GM12865 (cell line): ENCODE measurements at regions not wholly inside any gene's neighbourhood (a gene's known extent, or its start where the extent isn't known, plus 50 kb on each side); places are given as distances from the start of the nearest gene placed in this dataset.
"Not testable (repeated sequence)": the region's sequence is repeated elsewhere in the genome, so short reads cannot be mapped to it uniquely, and the experiment has no call there.

Experiments
- DNase-seq: peaks from one replicate; pipeline ENCODE4 v3.0.0; 2010; ENCODE audit warnings: low read depth
- H3K4me3 ChIP-seq: 2 replicates; pipeline ENCODE4 v1.5.1; 2011; ENCODE audit warnings: mild to moderate bottlenecking, low read depth, low read length, control low read depth
- TF ChIP-seq, protein P1 (sequence below): IDR thresholded peaks from 2 replicates; pipeline ENCODE4 v1.5.1; 2011; ENCODE audit warnings: low read length, control low read depth, low read depth, inconsistent platforms; ENCODE audit not compliant: insufficient read depth; ENCODE audit errors: missing control alignments

DNA sequence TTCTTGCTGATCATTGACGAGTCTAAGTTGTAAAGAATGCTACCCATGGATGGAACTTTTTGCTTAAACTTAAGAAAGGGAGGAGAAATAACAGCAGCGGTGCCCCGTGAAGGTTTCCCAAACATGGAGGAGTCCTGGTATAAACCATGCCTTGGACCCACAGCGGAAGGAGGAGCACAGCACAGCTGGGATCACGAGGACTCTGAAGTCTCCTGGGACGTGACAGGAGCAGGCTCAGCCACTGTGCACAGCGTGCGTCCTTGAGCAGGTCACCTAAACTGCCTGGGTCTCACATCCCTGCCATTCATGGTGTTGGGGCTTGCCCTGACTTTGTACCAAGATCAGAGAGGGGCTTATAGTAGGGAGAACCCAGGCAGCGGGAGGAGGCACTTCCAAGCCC is 56.1 kb upstream of the UNC93A start:
- no peak overlapping the region for H3K4me3 ChIP-seq
- TF ChIP-seq, protein P1, sequence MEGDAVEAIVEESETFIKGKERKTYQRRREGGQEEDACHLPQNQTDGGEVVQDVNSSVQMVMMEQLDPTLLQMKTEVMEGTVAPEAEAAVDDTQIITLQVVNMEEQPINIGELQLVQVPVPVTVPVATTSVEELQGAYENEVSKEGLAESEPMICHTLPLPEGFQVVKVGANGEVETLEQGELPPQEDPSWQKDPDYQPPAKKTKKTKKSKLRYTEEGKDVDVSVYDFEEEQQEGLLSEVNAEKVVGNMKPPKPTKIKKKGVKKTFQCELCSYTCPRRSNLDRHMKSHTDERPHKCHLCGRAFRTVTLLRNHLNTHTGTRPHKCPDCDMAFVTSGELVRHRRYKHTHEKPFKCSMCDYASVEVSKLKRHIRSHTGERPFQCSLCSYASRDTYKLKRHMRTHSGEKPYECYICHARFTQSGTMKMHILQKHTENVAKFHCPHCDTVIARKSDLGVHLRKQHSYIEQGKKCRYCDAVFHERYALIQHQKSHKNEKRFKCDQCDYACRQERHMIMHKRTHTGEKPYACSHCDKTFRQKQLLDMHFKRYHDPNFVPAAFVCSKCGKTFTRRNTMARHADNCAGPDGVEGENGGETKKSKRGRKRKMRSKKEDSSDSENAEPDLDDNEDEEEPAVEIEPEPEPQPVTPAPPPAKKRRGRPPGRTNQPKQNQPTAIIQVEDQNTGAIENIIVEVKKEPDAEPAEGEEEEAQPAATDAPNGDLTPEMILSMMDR: no peak
- no peak for DNase-seq

DNA sequence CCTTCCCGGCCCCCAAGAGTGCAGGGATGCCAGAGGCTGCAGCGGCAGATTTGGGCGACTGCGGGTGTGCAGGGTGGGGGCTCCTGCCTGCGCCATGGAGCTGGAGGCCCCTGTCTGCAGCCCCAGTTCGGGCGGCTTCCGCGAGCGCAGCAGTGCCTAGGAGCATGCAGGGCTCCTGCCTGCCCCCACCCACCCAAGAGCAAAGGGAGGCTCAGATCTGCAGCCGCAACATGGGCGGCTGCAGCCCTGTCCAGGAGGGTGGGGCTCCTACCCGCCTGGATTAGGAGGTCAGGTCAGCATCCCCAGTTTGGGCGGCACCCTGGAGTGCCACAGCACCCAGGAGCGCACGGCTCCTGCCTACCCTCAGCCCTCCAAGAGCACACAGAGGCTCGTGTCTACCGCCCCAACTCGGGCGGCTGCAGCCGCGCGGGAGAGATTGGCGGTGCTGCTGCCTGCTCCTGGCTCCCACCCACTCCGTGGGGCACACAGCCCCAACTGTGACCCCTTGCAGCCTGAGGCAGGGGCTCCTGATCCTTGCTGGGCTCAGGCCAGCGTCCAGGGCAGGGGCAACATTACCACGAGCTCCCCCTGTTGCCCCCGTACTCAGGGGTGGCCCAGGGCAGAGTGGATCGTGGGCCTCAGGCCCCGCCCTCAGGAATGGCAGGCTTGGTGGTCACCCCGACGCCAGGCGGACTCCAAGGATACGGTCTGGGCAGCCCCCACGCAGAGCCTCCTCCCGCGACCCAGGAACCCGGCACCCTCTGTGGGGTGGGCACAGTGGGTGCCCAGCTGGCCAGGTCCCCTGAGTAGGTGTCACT is 55.5 kb upstream of the UNC93A start:
- DNase-seq: no peak
- H3K4me3 ChIP-seq: no peak overlapping the region
- TF ChIP-seq, protein P1: no peak

DNA sequence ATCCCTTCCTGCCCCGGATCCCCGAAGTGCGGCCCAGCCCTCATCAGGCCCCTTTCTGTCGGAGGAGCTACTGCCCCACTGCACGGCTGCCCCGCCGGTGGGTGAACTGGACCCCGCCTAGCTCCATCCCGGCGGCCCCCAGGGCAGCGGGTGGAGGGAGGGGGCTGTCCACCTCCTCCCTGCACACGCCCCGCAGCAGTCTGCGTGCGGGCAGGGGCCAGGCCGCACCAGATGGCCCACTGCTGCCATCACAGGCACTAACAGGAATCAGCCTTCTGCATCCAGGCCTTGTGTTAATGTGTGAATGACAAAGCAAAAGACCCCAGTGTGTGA is 54.9 kb upstream of the UNC93A start:
- DNase-seq: no peak
- no peak overlapping the region for H3K4me3 ChIP-seq
- TF ChIP-seq, protein P1: no peak

DNA sequence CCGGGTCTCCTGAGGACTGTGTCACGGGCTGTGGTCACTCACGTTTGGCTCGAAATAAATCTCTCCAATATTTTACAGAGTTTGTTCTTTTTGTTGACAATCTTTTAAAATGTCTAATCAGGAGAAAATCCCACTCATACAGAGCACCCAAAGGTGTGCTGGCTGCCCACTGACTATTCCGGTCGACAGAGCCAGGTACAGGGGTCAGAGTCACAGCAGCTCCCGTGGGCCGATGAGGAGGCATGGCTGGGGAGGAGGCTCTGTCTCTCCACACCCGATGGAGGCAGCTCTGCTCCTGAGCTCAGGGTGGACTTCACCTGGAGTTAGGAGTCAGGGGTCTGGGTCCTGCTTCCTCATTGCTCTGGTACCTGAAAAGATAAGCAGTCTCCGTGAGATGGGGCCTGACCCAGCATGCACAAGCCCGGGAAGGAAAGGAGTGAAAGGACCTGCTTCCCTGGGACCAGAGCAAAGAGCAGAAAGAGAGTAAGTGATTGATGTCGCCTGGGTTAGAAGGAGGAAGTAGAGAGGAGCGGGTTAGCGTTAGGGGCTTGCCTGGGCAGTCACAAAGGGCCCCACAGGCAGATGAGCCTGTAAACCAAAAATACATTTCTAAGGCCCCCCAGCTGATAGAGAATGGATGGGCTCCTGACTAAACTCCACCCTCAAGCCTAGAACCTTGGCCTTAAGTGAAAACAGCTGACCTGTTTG is 53.5 kb upstream of the UNC93A start:
- TF ChIP-seq, protein P1: no peak
- no peak for DNase-seq
- no peak overlapping the region for H3K4me3 ChIP-seq

DNA sequence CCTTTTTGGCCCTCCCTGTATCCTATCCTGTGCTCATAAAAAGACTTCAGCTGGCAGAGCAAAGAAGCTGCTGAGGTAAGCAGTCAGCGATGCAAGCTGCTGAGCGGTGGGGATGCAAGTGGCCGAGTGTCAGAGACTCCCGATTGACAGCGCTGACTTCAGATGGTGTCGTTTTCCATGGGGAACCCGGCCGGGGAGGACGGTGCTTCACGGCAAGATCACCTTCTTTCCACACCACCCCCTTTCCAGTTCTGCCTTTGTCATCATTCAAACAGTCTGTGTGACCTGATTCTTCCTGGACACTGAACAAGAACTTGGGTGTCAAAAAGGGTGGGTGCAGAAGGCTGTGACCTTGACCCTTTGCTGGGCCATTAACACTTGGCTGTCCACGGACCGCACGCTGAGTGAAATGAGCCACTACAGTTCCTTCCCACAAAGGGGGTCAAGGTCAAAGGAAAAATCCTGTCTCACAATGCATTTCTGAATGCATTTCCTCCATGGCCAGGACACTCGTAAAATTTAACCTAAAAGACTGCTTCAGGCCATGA is 52.9 kb upstream of the UNC93A start:
- DNase-seq: no peak
- TF ChIP-seq, protein P1: no peak
- H3K4me3 ChIP-seq: no peak overlapping the region

DNA sequence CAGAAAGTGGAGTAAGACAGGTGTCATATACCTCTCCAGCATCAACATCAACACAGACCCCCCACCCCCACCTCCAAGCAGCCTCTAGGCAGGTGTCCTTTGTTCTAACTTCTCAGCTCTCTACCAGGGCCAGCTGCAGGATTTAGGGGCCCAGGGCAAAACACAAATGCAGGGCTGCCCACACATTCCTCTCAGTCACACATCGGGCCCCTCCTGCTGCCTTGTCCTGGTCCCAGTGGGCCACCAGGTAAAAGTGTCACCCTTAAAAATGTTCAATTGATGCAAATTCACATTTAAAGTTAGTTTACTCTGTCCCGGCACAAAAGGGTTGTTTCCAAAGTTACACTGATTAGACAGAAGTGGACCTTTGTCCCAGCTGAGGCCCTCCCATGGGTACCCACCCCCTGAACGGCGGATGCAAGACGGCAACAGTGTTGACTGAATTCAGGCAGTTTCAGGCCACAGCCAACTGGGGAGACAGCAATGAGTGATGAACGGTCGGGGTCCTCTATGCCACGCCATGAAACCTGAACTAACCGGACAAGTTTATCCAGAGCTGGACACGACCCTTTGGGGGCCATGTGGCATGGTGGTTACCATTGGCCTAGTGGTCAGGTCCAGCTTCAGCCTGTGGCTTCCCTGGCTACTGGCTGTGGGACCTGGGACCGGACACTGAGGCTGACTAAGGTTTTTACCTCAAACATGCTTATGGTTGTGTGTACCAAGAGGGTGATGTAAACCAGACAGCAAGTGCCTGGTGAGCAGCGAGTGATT is 52.2 kb upstream of the UNC93A start:
- TF ChIP-seq, protein P1: no peak
- H3K4me3 ChIP-seq: no peak overlapping the region
- DNase-seq: no peak

DNA sequence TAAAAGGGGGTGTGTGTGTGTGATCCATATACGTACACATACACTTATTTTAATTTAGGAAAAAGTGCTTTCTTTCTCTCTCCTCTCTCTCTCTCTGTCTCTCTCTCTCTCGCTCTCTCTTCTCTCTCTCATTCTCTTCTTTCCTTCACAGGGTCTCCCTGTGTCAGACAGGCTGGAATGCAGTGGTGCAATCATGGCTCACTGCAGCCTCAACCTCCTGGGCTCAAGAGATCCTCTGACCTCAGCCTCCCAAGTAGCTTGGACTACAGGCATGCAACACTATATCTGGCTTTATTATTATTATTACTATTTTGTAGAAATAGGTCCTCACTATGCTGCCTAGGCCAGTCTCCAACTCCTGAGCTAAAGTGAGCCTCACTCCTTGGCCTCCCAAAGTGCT is 51.6 kb upstream of the UNC93A start:
- not testable (repeated sequence) for H3K4me3 ChIP-seq, DNase-seq
